GM12878 (cell line): ENCODE measurements at regions not wholly inside any gene's neighbourhood (a gene's known extent, or its start where the extent isn't known, plus 50 kb on each side); places are given as distances from the start of the nearest gene placed in this dataset.

ENCODE experiments used
- ATAC-seq: fragments of 200-7000 bp; cut with Tn5 transposase; 3 replicates; pipeline ENCODE4 v1.9.1; 2020; ENCODE audit warnings: mild to moderate bottlenecking, moderate library complexity
- BruUV-seq: library from RNA; stranded (reverse); fragments of 400-500 nt; replicated peaks from 2 replicates; lab custom pipeline; 2021; lab: Mats Ljungman, UMichigan
- CTCF ChIA-PET: fragments of 300-600 bp; sonication (Branson Sonifier 250); formaldehyde crosslinking; extraction: SDS; loops from one replicate; lab custom pipeline; 2021; ENCODE audit warnings: inconsistent platforms; lab: Yijun Ruan, JAX
- POLR2A ChIA-PET: fragments of 350-600 bp; formaldehyde crosslinking; extraction: SDS; loops from one replicate; lab custom pipeline; 2021; ENCODE audit warnings: inconsistent platforms; lab: Charles Lee
- RAD21 ChIA-PET: fragments of 300-600 bp; sonication (Branson Sonifier 250); formaldehyde crosslinking; loops from one replicate; lab custom pipeline; 2023; ENCODE audit warnings: antibody characterized with exemption; ENCODE audit not compliant: unreplicated experiment; lab: Charles Lee
- SMC1A ChIA-PET: fragments of 300-600 bp; sonication (Branson Sonifier 250); formaldehyde crosslinking; loops from one replicate; lab custom pipeline; 2023; ENCODE audit not compliant: unreplicated experiment, uncharacterized antibody; lab: Charles Lee
- DNase-seq: peaks from one replicate; pipeline ENCODE4 v3.0.0-alpha.2; 2011; ENCODE audit warnings: low read depth, low spot score
- FAIRE-seq: peaks from 3 replicates; lab custom pipeline; 2011; peaks lifted over from hg19 to GRCh38; lab: Jason Lieb, UNC
- H2AFZ ChIP-seq: 2 replicates; pipeline ENCODE4 v1.6.0; 2011; ENCODE audit warnings: low read depth, low read length, control low read depth; ENCODE audit not compliant: control insufficient read depth
- H3K27ac ChIP-seq: 2 replicates; pipeline ENCODE4 v1.5.1; 2011; ENCODE audit warnings: control low read depth; ENCODE audit not compliant: control insufficient read depth, insufficient read depth
- H3K27me3 ChIP-seq, 2 experiments: replicated peaks in 1 of 2; 2 replicates each; pipeline versions ENCODE4 v1.6.0 to v1.6.1; 2011; ENCODE audit warnings: low read length in 1 of 2; ENCODE audit not compliant: control insufficient read depth in 2 of 2, insufficient read depth in 2 of 2
- H3K36me3 ChIP-seq, 2 experiments: 2 replicates each; pipeline ENCODE4 v1.5.1; 2011; ENCODE audit warnings: low read length in 1 of 2; ENCODE audit not compliant: control insufficient read depth in 2 of 2, insufficient read depth in 2 of 2
- H3K4me1 ChIP-seq: 2 replicates; pipeline ENCODE4 v1.6.1; 2011; ENCODE audit warnings: mild to moderate bottlenecking, low read length, moderate library complexity, mixed read lengths; ENCODE audit not compliant: control insufficient read depth, insufficient read depth
- H3K4me2 ChIP-seq: 2 replicates; pipeline ENCODE4 v1.6.0; 2011; ENCODE audit warnings: control low read depth; ENCODE audit not compliant: control insufficient read depth, insufficient read depth
- H3K4me3 ChIP-seq: fragments of 200-600 bp; sonication (generic); 2 replicates; pipeline ENCODE4 v1.5.1; 2016
- H3K79me2 ChIP-seq: 2 replicates; pipeline ENCODE4 v1.6.0; 2011; ENCODE audit warnings: low read length; ENCODE audit not compliant: control insufficient read depth, insufficient read depth
- H3K9ac ChIP-seq: 2 replicates; pipeline ENCODE4 v1.8.0; 2011; ENCODE audit warnings: low read length, control low read depth, mixed read lengths; ENCODE audit not compliant: control insufficient read depth, insufficient read depth
- H3K9me3 ChIP-seq: replicated peaks from 3 replicates; pipeline ENCODE4 v1.5.1; 2011; ENCODE audit warnings: mild to moderate bottlenecking, low read length; ENCODE audit not compliant: control insufficient read depth, insufficient read depth
- H4K20me1 ChIP-seq: 2 replicates; pipeline ENCODE4 v1.6.0; 2011; ENCODE audit not compliant: control insufficient read depth, insufficient read depth
- ATF7 ChIP-seq: fragments of 450-650 bp; IDR thresholded peaks from 2 replicates; pipeline ENCODE4 v1.6.1; 2016; ENCODE audit warnings: low read depth, mild to moderate bottlenecking
- EP300 ChIP-seq, 2 experiments: fragments of 150-350 bp in 1 of 2; IDR thresholded peaks; 2 replicates each; pipeline ENCODE4 v1.6.1; 2011 to 2012; ENCODE audit warnings: low read depth in 2 of 2, low read length in 2 of 2, borderline replicate concordance in 1 of 2, improper control_type of control experiment in 1 of 2, inconsistent platforms in 1 of 2; ENCODE audit not compliant: control insufficient read depth in 1 of 2
- HDAC6 ChIP-seq: fragments of 200-600 bp; sonication (generic); IDR thresholded peaks from one replicate; pipeline ENCODE4 v1.8.0; 2017; ENCODE audit warnings: antibody characterized with exemption; ENCODE audit not compliant: unreplicated experiment
- JUND ChIP-seq: IDR thresholded peaks from 2 replicates; pipeline ENCODE4 v1.6.1; 2012; ENCODE audit warnings: low read depth, mild to moderate bottlenecking, low read length, improper control_type of control experiment, moderate library complexity
- MEF2B ChIP-seq: fragments of 450-650 bp; IDR thresholded peaks from 2 replicates; pipeline ENCODE4 v1.6.1; 2018; ENCODE audit warnings: mild to moderate bottlenecking, moderate library complexity; ENCODE audit not compliant: partially characterized antibody, poor library complexity, severe bottlenecking
- NFIC ChIP-seq: IDR thresholded peaks from 2 replicates; pipeline ENCODE4 v1.6.1; 2012; ENCODE audit warnings: low read depth, mild to moderate bottlenecking, inconsistent platforms, low read length, moderate library complexity
- NR2F1 ChIP-seq: fragments of 450-650 bp; conservative IDR thresholded peaks from 2 replicates; pipeline ENCODE4 v1.6.1; 2017; ENCODE audit warnings: mild to moderate bottlenecking
- SPI1 ChIP-seq: IDR thresholded peaks from 2 replicates; pipeline ENCODE4 v1.6.1; 2011; ENCODE audit warnings: low read depth, mild to moderate bottlenecking, low read length, moderate library complexity, borderline replicate concordance; ENCODE audit not compliant: insufficient read depth
- TCF7 ChIP-seq: IDR thresholded peaks from 2 replicates; pipeline ENCODE4 v1.6.1; 2014; ENCODE audit warnings: antibody characterized with exemption, borderline replicate concordance
- WGBS: methylation state at CpG from one replicate; pipeline ENCODE4 v1.1.6; 2016; ENCODE audit warnings: low lambda C conversion rate; ENCODE audit not compliant: insufficient replicate concordance, insufficient coverage; ENCODE audit errors: missing lambda C conversion rate; 5-methylcytosine and 5-hydroxymethylcytosine counted together
- in situ Hi-C: fragments of 300-500 bp; cut with MboI; formaldehyde crosslinking; loops from 9 replicates; pipeline ENCODE4 v1.14.3; 2018; ENCODE audit warnings: mixed read lengths
- intact Hi-C: fragments of 100-400 bp; cut with micrococcal nuclease; formaldehyde crosslinking; loops from one replicate; pipeline ENCODE4 v1.14.2; 2022; ENCODE audit not compliant: unreplicated experiment
- TF ChIP-seq, protein P1 (sequence below): fragments of 150-350 bp; IDR thresholded peaks from 2 replicates; pipeline ENCODE4 v1.6.1; 2016; ENCODE audit warnings: low read depth, low read length

- DNase-seq (no peak), ATAC-seq (no peak), FAIRE-seq (no peak)
- 40% methylated on average over 6 of the region's 6 CpGs for WGBS
- TF ChIP-seq ATF7 (no peak), HDAC6 (no peak), EP300 (IDR thresholded peaks at IDR 0.05; ENCODE audit: borderline replicate concordance in 1 of 2, control insufficient read depth in 1 of 2, low read depth in 2 of 2, low read length in 2 of 2) (no peak), MEF2B (no peak), TCF7 (no peak), NR2F1 (no peak), NFIC (no peak), JUND (no peak), SPI1 (no peak)
- TF ChIP-seq, protein P1, sequence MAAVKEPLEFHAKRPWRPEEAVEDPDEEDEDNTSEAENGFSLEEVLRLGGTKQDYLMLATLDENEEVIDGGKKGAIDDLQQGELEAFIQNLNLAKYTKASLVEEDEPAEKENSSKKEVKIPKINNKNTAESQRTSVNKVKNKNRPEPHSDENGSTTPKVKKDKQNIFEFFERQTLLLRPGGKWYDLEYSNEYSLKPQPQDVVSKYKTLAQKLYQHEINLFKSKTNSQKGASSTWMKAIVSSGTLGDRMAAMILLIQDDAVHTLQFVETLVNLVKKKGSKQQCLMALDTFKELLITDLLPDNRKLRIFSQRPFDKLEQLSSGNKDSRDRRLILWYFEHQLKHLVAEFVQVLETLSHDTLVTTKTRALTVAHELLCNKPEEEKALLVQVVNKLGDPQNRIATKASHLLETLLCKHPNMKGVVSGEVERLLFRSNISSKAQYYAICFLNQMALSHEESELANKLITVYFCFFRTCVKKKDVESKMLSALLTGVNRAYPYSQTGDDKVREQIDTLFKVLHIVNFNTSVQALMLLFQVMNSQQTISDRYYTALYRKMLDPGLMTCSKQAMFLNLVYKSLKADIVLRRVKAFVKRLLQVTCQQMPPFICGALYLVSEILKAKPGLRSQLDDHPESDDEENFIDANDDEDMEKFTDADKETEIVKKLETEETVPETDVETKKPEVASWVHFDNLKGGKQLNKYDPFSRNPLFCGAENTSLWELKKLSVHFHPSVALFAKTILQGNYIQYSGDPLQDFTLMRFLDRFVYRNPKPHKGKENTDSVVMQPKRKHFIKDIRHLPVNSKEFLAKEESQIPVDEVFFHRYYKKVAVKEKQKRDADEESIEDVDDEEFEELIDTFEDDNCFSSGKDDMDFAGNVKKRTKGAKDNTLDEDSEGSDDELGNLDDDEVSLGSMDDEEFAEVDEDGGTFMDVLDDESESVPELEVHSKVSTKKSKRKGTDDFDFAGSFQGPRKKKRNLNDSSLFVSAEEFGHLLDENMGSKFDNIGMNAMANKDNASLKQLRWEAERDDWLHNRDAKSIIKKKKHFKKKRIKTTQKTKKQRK, result no peak
- no TSS peak for BruUV-seq
- Histone ChIP-seq H3K27me3 (no peaks in the 10 kb centered on the region), H3K9ac (no peak overlapping the region), H3K4me2 (no peak overlapping the region), H4K20me1 (no peaks in the 10 kb centered on the region), H3K27ac (no peak overlapping the region), H3K9me3 (no peaks in the 10 kb centered on the region), H2AFZ (no peak overlapping the region), H3K36me3 (no peaks in the 10 kb centered on the region), H3K79me2 (no peaks in the 10 kb centered on the region), H3K4me1 (no peaks in the 10 kb centered on the region), H3K4me3 (no peak overlapping the region)
- RAD21 ChIA-PET, result no interaction called here
- SMC1A ChIA-PET, result interaction anchor here (1.3 kb wide), 1 partner anchor 16 kb away, joined by 3 read pairs; no protein-coding TSS in a partner anchor
- in situ Hi-C loops, result no loop called here
- intact Hi-C loops, result no loop called here
- POLR2A ChIA-PET, result interaction anchor here (0.6 kb wide), 1 partner anchor 257 kb away, joined by 3 read pairs; no protein-coding TSS in a partner anchor
- CTCF ChIA-PET, result no interaction called here
Observed at GRCh38 chr22:47944941-47945340, 1182.5 kb downstream of the TBC1D22A start.
